Choroid plexus epithelial cell (primary cell): ENCODE measurements at regions not wholly inside any gene's neighbourhood (a gene's known extent, or its start where the extent isn't known, plus 50 kb on each side); places are given as distances from the start of the nearest gene placed in this dataset.
A peak's percentile ranks its signal among the peaks of the same experiment; 100 is the strongest.

ENCODE experiments used
- DNase-seq: peaks from one replicate; pipeline ENCODE4 v3.0.0-alpha.2; 2010; ENCODE audit warnings: low read depth
- H3K4me3 ChIP-seq: 2 replicates; pipeline ENCODE4 v1.5.1; 2011; ENCODE audit warnings: low read depth, mild to moderate bottlenecking, control low read depth, low read length, moderate library complexity
- TF ChIP-seq, protein P1 (sequence below): conservative IDR thresholded peaks from 2 replicates; pipeline ENCODE4 v1.5.1; 2011; ENCODE audit warnings: low read depth, mild to moderate bottlenecking, control low read depth, inconsistent platforms, low read length, moderate library complexity

DNA sequence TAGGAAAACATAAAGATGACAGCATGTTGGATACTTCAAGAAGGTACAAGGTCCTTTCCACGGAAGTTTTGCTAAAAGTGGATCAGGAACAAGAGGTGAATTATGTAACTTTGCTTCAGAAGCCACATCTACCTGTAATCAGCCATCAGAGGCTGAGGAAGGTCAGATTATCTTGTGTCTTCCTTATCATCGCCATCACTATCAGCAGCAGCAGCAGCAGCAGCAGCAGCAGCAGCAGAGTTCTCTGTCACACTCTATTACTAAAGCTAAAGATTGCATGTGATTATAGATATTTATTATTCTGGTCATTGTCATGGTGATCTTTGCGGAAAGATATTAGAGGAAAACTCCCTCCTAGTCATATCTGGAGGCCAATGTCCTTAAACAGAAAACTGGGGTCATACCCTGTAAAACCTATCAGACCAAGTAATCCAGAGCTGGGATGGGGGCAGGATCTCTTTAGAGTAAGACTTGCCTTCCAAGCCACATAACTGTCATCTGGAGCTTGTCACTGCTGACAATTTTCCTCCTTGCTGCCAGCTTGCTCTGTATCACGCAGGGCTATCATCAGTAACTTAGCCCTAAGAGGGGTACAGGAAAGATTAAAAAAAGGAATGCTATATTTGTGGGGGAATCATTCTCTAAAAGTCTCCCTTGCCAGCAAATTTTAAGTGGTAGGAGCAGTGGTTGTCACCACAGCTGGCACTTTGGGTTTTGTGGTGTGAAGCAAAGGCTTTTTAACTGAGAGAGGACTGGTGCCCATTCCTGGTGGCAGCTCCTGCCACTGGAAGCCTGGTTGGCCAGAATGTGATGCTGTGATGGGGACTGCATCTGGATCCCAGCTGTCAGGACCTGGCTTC is 130.9 kb upstream of the RASGRP1 start:
- no peak for DNase-seq
- TF ChIP-seq, protein P1, sequence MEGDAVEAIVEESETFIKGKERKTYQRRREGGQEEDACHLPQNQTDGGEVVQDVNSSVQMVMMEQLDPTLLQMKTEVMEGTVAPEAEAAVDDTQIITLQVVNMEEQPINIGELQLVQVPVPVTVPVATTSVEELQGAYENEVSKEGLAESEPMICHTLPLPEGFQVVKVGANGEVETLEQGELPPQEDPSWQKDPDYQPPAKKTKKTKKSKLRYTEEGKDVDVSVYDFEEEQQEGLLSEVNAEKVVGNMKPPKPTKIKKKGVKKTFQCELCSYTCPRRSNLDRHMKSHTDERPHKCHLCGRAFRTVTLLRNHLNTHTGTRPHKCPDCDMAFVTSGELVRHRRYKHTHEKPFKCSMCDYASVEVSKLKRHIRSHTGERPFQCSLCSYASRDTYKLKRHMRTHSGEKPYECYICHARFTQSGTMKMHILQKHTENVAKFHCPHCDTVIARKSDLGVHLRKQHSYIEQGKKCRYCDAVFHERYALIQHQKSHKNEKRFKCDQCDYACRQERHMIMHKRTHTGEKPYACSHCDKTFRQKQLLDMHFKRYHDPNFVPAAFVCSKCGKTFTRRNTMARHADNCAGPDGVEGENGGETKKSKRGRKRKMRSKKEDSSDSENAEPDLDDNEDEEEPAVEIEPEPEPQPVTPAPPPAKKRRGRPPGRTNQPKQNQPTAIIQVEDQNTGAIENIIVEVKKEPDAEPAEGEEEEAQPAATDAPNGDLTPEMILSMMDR = no peak
- no peak overlapping the region for H3K4me3 ChIP-seq

GRCh38 chr15:38696109-38696727 is 131.6 kb upstream of the RASGRP1 start:
- TF ChIP-seq, protein P1 = no peak
- no peak overlapping the region for H3K4me3 ChIP-seq
- peak; percentile 63 for DNase-seq

DNA sequence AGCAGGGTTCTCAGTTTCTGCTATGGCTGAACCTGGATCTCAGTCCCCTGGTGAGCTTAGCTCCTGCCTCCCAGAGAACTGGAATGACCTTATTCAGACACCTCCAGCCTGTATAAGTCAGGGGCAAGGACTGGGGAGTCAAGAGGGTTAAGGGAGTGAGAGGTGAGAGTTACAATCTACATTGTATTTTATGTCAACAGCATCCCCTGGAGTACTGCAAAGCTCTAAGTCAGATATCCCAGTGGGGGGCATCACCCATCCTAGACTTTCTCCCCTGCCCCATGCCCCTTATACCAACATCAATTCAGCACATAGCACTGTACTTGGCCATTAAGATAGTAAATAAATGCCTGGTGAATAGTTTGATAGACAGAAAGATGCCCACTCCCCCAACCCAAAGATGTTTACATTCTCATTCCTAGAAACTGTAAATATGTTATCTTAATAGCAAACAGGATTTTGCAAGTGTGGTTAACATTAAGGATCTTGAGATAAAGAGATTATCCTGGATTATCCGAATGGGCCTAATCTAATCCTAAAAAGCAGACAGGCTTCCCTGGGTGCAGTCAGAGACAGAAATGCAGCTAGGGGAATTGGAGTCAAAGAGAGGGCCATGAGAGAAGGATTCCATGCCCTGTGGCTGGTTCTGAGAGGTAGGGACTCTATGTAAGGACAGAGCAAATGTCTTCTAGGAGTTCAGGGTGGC is 132.3 kb upstream of the RASGRP1 start:
- H3K4me3 ChIP-seq = no peak overlapping the region
- DNase-seq = no peak
- TF ChIP-seq, protein P1 = no peak

DNA sequence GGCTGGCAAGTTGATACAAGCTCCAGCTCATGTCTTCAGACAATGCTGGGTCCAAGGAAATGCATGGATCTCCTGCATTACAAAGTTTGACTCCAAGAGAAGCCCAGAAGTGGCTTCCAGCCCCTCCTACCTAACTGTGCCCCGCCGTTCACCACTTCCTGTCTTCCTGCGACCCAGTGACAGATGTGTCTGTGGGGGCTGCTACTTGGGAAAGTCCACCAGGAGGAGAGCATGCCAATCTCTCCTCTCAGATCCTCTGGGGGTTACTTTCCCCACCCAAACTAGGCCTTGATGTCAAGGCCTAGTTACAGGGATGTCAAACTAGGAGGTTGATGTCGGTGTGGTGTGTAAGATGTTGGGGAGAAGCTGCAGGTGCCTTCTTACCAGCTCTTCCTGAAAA is 133.6 kb upstream of the RASGRP1 start:
- H3K4me3 ChIP-seq = no peak overlapping the region
- TF ChIP-seq, protein P1 = no peak
- no peak for DNase-seq

GRCh38 chr15:38699633-38700230 is 135.1 kb upstream of the RASGRP1 start:
- peak; percentile 82 for DNase-seq
- TF ChIP-seq, protein P1 = peak; percentile 96
- H3K4me3 ChIP-seq = no peak overlapping the region

- TF ChIP-seq, protein P1 = no peak
- DNase-seq = no peak
- H3K4me3 ChIP-seq = no peak overlapping the region
Measured at GRCh38 chr15:38701149-38701548, 136.5 kb upstream of the RASGRP1 start.
